HCT116 (cell line): ENCODE measurements at regions not wholly inside any gene's neighbourhood (a gene's known extent, or its start where the extent isn't known, plus 50 kb on each side); places are given as distances from the start of the nearest gene placed in this dataset.

ENCODE experiments used
- ATAC-seq: fragments of 200-7000 bp; cut with Tn5 transposase; 2 replicates; pipeline ENCODE4 v1.9.1; 2020; ENCODE audit warnings: mild to moderate bottlenecking, moderate library complexity
- BruUV-seq: library from RNA; stranded (reverse); fragments of 400-500 nt; replicated peaks from 2 replicates; lab custom pipeline; 2021; lab: Mats Ljungman, UMichigan
- CTCF ChIA-PET: fragments of 300-600 bp; sonication (Branson Sonifier 250); formaldehyde crosslinking; loops from one replicate; lab custom pipeline; 2021; ENCODE audit warnings: antibody characterized with exemption; lab: Charles Lee
- POLR2A ChIA-PET: fragments of 300-600, 350-600 bp; sonication (Branson Sonifier 250); formaldehyde crosslinking; loops from one replicate; lab custom pipeline; 2021; ENCODE audit warnings: antibody characterized with exemption; lab: Charles Lee
- RAD21 ChIA-PET, 2 experiments: fragments of 300-600 bp; sonication (Branson Sonifier 250); formaldehyde crosslinking; loops; one replicate each; lab custom pipeline; 2023; ENCODE audit warnings: low total read pairs in 2 of 2; ENCODE audit not compliant: uncharacterized antibody in 2 of 2, unreplicated experiment in 2 of 2, low non-redundant PET in 1 of 2; lab: Charles Lee
- DNase-seq: peaks from one replicate; pipeline ENCODE4 v3.0.0-alpha.2; 2010; ENCODE audit warnings: low read depth, low spot score
- H2AFZ ChIP-seq: fragments of 200-600 bp; shearing (Covaris generic), sonication (generic); 2 replicates; pipeline ENCODE4 v1.6.1; 2017; ENCODE audit warnings: low read depth, mixed run types, mixed read lengths, antibody characterized with exemption, low read length; ENCODE audit not compliant: poor library complexity, severe bottlenecking
- H3K27ac ChIP-seq: 2 replicates; pipeline ENCODE4 v1.5.1; 2012; ENCODE audit warnings: low read depth, low read length
- H3K27me3 ChIP-seq: fragments of 200-600 bp; sonication (generic); 2 replicates; pipeline ENCODE4 v1.6.1; 2016; ENCODE audit warnings: mixed run types, low read length, mixed read lengths; ENCODE audit not compliant: insufficient read depth
- H3K36me3 ChIP-seq, 2 experiments: fragments of 200-500 bp in 1 of 2; fragments of 200-600 bp in 1 of 2; sonication (Bioruptor generic) in 1 of 2; sonication (generic) in 1 of 2; 2 replicates each; pipeline versions ENCODE4 v1.5.1 to v1.6.1; 2014 to 2016; ENCODE audit warnings: low read length in 2 of 2, inconsistent platforms in 1 of 2, mixed read lengths in 1 of 2, mixed run types in 1 of 2; ENCODE audit not compliant: insufficient read depth in 2 of 2, control insufficient read depth in 1 of 2
- H3K4me1 ChIP-seq, 2 experiments: fragments of 200-600 bp in 1 of 2; sonication (generic) in 1 of 2; 2 replicates each; pipeline versions ENCODE4 v1.5.1 to v1.6.1; 2012 to 2017; ENCODE audit warnings: low read length in 2 of 2, inconsistent platforms in 1 of 2, mild to moderate bottlenecking in 1 of 2, mixed read lengths in 1 of 2, mixed run types in 1 of 2, moderate library complexity in 1 of 2; ENCODE audit not compliant: insufficient read depth in 2 of 2, control insufficient read depth in 1 of 2
- H3K4me2 ChIP-seq: fragments of 200-600 bp; sonication (generic); 2 replicates; pipeline ENCODE4 v1.6.1; 2017; ENCODE audit warnings: mixed run types, low read length, mixed read lengths
- H3K4me3 ChIP-seq, 2 experiments: fragments of 200-600 bp in 1 of 2; sonication (generic) in 1 of 2; replicated peaks in 1 of 2; 2 replicates each; pipeline ENCODE4 v1.5.1; 2011 to 2016; ENCODE audit warnings: low read length in 2 of 2, control low read depth in 1 of 2, low read depth in 1 of 2, mild to moderate bottlenecking in 1 of 2, mixed read lengths in 1 of 2, mixed run types in 1 of 2
- H3K79me2 ChIP-seq: fragments of 200-600 bp; sonication (generic); 2 replicates; pipeline ENCODE4 v1.6.1; 2017; ENCODE audit warnings: mild to moderate bottlenecking, mixed run types, low read length, moderate library complexity, mixed read lengths; ENCODE audit not compliant: insufficient read depth
- H3K9ac ChIP-seq: fragments of 200-600 bp; sonication (generic); 2 replicates; pipeline ENCODE4 v1.6.1; 2016; ENCODE audit warnings: low read length, mixed read lengths
- H3K9me2 ChIP-seq: fragments of 200-600 bp; sonication (generic), shearing (Covaris generic); 2 replicates; pipeline ENCODE4 v1.6.1; 2017; ENCODE audit warnings: mixed run types, mild to moderate bottlenecking, moderate library complexity; ENCODE audit not compliant: insufficient read depth
- H3K9me3 ChIP-seq, 2 experiments: fragments of 200-500 bp in 1 of 2; fragments of 200-600 bp in 1 of 2; sonication (Bioruptor generic) in 1 of 2; sonication (generic) in 1 of 2; 2 replicates each; pipeline ENCODE4 v1.6.1; 2014 to 2017; ENCODE audit warnings: low read length in 2 of 2, mixed read lengths in 2 of 2, inconsistent platforms in 1 of 2, low read depth in 1 of 2, mild to moderate bottlenecking in 1 of 2, mixed run types in 1 of 2, moderate library complexity in 1 of 2; ENCODE audit not compliant: control insufficient read depth in 1 of 2, insufficient read depth in 1 of 2
- H4K20me1 ChIP-seq: fragments of 200-600 bp; sonication (generic), shearing (Covaris generic); 2 replicates; pipeline ENCODE4 v1.6.1; 2017; ENCODE audit warnings: mixed run types, mild to moderate bottlenecking, moderate library complexity; ENCODE audit not compliant: insufficient read depth
- ATF3 ChIP-seq: IDR thresholded peaks from 2 replicates; pipeline ENCODE4 v1.6.1; 2012
- CBX3 ChIP-seq: IDR thresholded peaks from 2 replicates; pipeline ENCODE4 v1.6.1; 2012; ENCODE audit warnings: low read depth
- CEBPB ChIP-seq: IDR thresholded peaks from 2 replicates; pipeline ENCODE4 v1.6.1; 2012; ENCODE audit warnings: low read depth
- CTCF ChIP-seq, 3 experiments: fragments of 200-600 bp in 1 of 3; sonication (generic) in 1 of 3; IDR thresholded peaks in 2 of 3; conservative IDR thresholded peaks in 1 of 3; 2 replicates each; pipeline ENCODE4 v1.5.1; 2012 to 2017; ENCODE audit warnings: low read depth in 2 of 3, low read length in 2 of 3, antibody characterized with exemption in 1 of 3, borderline replicate concordance in 1 of 3, control low read depth in 1 of 3, mild to moderate bottlenecking in 1 of 3, mixed read lengths in 1 of 3, mixed run types in 1 of 3, moderate library complexity in 1 of 3; ENCODE audit not compliant: insufficient read depth in 1 of 3
- EGR1 ChIP-seq: IDR thresholded peaks from 2 replicates; pipeline ENCODE4 v1.6.1; 2012; ENCODE audit warnings: low read depth
- ELF1 ChIP-seq: IDR thresholded peaks from 2 replicates; pipeline ENCODE4 v1.6.1; 2012; ENCODE audit warnings: low read depth, borderline replicate concordance
- EZH2 ChIP-seq: fragments of 200-600 bp; sonication (generic); IDR thresholded peaks from 2 replicates; pipeline ENCODE4 v1.6.1; 2017; ENCODE audit warnings: antibody characterized with exemption, mixed run types
- EZH2phosphoT487 ChIP-seq: fragments of 200-600 bp; IDR thresholded peaks from 2 replicates; pipeline ENCODE4 v1.6.1; 2018; ENCODE audit warnings: antibody characterized with exemption, borderline replicate concordance
- FOSL1 ChIP-seq: IDR thresholded peaks from 2 replicates; pipeline ENCODE4 v1.6.1; 2012; ENCODE audit warnings: low read depth
- JUND ChIP-seq: IDR thresholded peaks from 2 replicates; pipeline ENCODE4 v1.6.1; 2012
- POLR2A ChIP-seq: IDR thresholded peaks from 2 replicates; pipeline ENCODE4 v1.7.0; 2011; ENCODE audit warnings: borderline replicate concordance; ENCODE audit not compliant: insufficient read depth, insufficient read length; ENCODE audit errors: extremely low read depth
- POLR2AphosphoS5 ChIP-seq: IDR thresholded peaks from 2 replicates; pipeline ENCODE4 v1.6.1; 2011; ENCODE audit warnings: mild to moderate bottlenecking, low read depth, low read length, moderate library complexity
- SRF ChIP-seq: IDR thresholded peaks from 2 replicates; pipeline ENCODE4 v1.6.1; 2012; ENCODE audit warnings: low read depth
- TCF7L2 ChIP-seq: IDR thresholded peaks from 2 replicates; pipeline ENCODE4 v1.7.0; 2011; ENCODE audit warnings: borderline replicate concordance, inconsistent platforms; ENCODE audit not compliant: insufficient read depth, insufficient read length; ENCODE audit errors: extremely low read depth
- YY1 ChIP-seq: IDR thresholded peaks from 2 replicates; pipeline ENCODE4 v1.6.1; 2011; ENCODE audit warnings: low read length, low read depth, moderate library complexity, mild to moderate bottlenecking; ENCODE audit not compliant: insufficient replicate concordance; ENCODE audit errors: extremely low read depth
- ZBTB33 ChIP-seq: IDR thresholded peaks from 2 replicates; pipeline ENCODE4 v1.6.1; 2011; ENCODE audit warnings: mild to moderate bottlenecking, low read length, moderate library complexity; ENCODE audit not compliant: insufficient replicate concordance; ENCODE audit errors: extremely low read depth
- ZFX ChIP-seq: fragments of 450-650 bp; IDR thresholded peaks from 2 replicates; pipeline ENCODE4 v1.6.1; 2017
- intact Hi-C: fragments of 100-400 bp; cut with micrococcal nuclease; formaldehyde crosslinking; loops from 2 replicates; pipeline ENCODE4 v1.10.0; 2022
- TF ChIP-seq, protein P1 (sequence below): IDR thresholded peaks from 2 replicates; pipeline ENCODE4 v1.6.1; 2012
- TF ChIP-seq, protein P2 (sequence below): IDR thresholded peaks from 2 replicates; pipeline ENCODE4 v1.6.1; 2012; ENCODE audit warnings: low read depth

DNA sequence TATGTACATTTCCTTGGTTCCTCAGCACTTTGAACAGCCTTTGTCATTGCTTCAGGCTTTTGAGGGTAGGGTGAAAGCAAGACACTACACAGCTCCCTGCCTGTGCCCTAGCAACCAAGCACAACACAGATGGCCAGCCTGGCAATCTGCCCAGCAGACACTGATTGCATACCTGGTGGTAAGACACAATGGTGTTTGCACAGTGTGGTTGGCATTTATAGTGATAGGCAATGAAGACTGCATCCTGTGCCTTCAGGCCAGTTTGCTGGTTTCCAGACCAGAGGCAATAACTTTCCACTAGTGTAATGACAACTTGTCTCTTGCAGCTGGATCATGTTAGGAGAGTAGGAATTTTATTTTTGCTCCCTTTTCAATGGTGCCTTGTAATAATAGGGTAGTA, 144.5 kb upstream of the TNC start:
- Histone ChIP-seq H3K27me3 (no peaks in the 10 kb centered on the region; the same call in 1 of the 2 replicates), H3K9ac (no peak overlapping the region), H2AFZ (no peak overlapping the region), H3K4me1 (no peaks in the 10 kb centered on the region), H3K36me3 (no peaks in the 10 kb centered on the region), H3K4me2 (no peak overlapping the region), H4K20me1 (no peaks in the 10 kb centered on the region), H3K9me3 (no peaks in the 10 kb centered on the region), H3K4me3 (no peak overlapping the region), H3K9me2 (no peaks in the 10 kb centered on the region), H3K27ac (no peak overlapping the region), H3K79me2 (no peaks in the 10 kb centered on the region)
- POLR2A ChIA-PET, result no interaction called here
- BruUV-seq, result no TSS peak
- DNase-seq (peak; percentile 10), ATAC-seq (peak; percentile 47; the same call in 1 of the 2 replicates)
- RAD21 ChIA-PET, result no interaction called here
- TF ChIP-seq EZH2phosphoT487 (no peak), ATF3 (no peak), FOSL1 (no peak), EGR1 (no peak), CEBPB (no peak), POLR2A (no peak), CBX3 (no peak), ZFX (no peak), POLR2AphosphoS5 (no peak), SRF (no peak), CTCF (IDR thresholded peaks at IDR 0.05 in 2 of 3, conservative IDR thresholded peaks at IDR 0.05 in 1 of 3; ENCODE audit: borderline replicate concordance in 1 of 3, insufficient read depth in 1 of 3, low read depth in 2 of 3, low read length in 2 of 3) (no peak), EZH2 (no peak), JUND (no peak), ELF1 (no peak), ZBTB33 (no peak), TCF7L2 (no peak), YY1 (no peak)
- TF ChIP-seq, protein P1, sequence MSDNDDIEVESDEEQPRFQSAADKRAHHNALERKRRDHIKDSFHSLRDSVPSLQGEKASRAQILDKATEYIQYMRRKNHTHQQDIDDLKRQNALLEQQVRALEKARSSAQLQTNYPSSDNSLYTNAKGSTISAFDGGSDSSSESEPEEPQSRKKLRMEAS, result no peak
- TF ChIP-seq, protein P2, sequence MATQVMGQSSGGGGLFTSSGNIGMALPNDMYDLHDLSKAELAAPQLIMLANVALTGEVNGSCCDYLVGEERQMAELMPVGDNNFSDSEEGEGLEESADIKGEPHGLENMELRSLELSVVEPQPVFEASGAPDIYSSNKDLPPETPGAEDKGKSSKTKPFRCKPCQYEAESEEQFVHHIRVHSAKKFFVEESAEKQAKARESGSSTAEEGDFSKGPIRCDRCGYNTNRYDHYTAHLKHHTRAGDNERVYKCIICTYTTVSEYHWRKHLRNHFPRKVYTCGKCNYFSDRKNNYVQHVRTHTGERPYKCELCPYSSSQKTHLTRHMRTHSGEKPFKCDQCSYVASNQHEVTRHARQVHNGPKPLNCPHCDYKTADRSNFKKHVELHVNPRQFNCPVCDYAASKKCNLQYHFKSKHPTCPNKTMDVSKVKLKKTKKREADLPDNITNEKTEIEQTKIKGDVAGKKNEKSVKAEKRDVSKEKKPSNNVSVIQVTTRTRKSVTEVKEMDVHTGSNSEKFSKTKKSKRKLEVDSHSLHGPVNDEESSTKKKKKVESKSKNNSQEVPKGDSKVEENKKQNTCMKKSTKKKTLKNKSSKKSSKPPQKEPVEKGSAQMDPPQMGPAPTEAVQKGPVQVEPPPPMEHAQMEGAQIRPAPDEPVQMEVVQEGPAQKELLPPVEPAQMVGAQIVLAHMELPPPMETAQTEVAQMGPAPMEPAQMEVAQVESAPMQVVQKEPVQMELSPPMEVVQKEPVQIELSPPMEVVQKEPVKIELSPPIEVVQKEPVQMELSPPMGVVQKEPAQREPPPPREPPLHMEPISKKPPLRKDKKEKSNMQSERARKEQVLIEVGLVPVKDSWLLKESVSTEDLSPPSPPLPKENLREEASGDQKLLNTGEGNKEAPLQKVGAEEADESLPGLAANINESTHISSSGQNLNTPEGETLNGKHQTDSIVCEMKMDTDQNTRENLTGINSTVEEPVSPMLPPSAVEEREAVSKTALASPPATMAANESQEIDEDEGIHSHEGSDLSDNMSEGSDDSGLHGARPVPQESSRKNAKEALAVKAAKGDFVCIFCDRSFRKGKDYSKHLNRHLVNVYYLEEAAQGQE, result no peak
- CTCF ChIA-PET, result no interaction called here
- intact Hi-C loops, result no loop called here
